Left kidney (tissue), 1 donor: ENCODE measurements at regions not wholly inside any gene's neighbourhood (a gene's known extent, or its start where the extent isn't known, plus 50 kb on each side); places are given as distances from the start of the nearest gene placed in this dataset.
A peak's percentile ranks its signal among the peaks of the same experiment; 100 is the strongest.
"Not testable (repeated sequence)": the region's sequence is repeated elsewhere in the genome, so short reads cannot be mapped to it uniquely, and the experiment has no call there.

Experiments
- DNase-seq: peaks from one replicate; pipeline ENCODE4 v3.0.0-alpha.2; 2013

DNA sequence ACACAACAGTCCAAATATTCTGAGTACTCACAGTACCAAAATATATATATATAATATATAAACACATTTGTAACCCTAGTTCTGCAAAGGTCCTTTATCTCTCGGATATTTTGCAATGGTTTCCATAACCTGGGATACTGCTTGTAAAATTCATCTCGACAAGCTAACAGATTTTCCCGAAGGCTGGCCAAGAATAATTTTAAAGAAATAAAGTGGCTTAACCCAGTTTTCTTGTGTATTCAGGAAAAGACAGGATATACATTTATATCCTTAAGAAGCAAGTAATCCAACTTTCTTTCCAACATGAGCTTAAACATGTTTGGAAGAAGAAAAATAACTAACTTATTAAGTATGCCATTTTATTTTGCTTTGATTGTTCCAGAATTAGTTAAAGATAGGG lies 348.7 kb upstream of the RUNX1 start:
- no peak for DNase-seq

DNA sequence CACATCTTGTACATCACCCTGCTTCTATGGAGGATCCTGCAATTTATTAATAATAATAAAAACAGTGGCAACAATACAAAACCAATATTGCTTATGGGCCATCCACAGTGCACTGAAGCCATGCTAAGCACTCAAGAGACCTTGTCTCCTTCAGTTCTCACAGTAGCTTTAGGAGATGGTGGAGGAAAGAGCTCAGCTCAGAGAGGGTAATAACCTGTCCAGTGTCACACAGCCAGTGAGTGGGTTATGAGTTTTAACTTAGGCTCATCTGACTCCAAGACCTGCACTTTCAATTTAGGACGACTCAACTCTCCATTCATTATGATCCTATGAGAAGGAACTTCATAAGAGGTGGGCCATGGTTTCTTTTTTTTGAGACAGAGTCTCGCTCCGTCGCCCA lies 347.6 kb upstream of the RUNX1 start:
- no peak for DNase-seq

DNA sequence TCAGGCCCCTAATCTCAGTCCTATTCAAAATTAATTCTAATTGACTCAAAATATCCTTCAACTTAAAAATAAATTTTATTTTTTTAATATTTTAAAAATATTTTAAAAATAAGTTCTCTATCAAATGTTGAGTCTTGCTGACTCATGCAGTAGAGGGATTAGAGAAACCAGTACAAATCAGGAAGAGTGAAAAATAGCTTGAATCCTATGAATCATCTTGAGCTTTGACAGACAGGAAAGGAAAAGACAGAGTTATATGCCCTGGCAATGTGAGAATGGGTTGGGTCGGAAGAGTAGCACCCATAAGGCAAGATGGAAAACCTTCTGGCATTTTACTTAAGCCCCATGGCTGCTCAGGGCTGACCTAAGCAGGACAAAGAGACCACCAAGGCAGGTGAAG lies 346.6 kb upstream of the RUNX1 start:
- DNase-seq: no peak

DNA sequence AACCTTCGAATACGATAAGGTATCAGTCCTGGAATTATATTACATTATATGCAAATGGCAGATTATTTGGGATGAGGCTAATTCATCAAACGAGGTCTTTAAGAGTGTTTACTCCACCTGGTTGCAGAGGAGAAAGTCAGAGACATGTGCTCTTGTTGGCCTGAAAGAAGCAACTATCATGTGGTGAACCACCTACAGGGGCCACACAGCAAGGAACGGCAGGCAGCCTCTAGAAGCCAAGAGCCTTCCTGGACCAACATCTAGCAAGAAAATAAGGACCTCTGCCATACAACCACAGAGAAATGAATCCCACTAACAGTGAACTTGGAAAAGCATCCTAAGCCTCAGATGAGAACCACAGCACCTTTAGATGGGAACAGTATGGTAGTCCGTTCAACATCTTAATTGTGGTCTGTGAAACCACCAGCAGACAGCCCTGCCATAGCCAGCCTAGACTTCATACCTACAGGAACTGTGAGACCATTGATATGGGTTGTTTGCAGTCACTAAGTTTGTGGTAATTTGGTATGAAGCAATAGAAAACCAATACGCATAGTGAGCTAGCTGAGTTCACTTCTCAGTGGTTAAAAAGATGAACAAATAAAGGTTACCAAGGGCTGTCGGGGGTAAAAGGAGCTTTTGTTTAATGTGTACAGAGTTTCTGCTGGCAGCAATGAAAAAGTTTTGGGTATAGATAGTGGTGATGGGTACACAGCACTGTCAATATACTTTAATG lies 345.7 kb upstream of the RUNX1 start:
- no peak for DNase-seq

DNA sequence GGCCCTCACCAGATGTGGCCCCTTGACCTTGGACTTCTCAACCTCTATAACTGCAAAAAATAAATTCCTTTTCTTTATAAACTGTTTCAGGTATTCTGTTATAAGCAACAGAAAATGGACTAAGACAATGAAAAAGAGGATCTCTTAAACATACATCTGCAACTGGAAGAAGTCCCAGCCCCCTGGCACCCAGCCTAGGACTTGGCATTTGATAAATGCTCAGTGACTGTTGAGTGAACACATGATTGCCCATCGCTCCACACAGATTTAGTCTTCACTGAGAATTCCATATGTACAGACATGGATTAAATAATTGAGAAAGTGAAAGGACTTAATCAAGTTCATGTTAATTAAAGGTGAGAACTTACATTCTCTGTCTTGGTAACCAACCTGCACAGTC lies 344.9 kb upstream of the RUNX1 start:
- DNase-seq: no peak

DNA sequence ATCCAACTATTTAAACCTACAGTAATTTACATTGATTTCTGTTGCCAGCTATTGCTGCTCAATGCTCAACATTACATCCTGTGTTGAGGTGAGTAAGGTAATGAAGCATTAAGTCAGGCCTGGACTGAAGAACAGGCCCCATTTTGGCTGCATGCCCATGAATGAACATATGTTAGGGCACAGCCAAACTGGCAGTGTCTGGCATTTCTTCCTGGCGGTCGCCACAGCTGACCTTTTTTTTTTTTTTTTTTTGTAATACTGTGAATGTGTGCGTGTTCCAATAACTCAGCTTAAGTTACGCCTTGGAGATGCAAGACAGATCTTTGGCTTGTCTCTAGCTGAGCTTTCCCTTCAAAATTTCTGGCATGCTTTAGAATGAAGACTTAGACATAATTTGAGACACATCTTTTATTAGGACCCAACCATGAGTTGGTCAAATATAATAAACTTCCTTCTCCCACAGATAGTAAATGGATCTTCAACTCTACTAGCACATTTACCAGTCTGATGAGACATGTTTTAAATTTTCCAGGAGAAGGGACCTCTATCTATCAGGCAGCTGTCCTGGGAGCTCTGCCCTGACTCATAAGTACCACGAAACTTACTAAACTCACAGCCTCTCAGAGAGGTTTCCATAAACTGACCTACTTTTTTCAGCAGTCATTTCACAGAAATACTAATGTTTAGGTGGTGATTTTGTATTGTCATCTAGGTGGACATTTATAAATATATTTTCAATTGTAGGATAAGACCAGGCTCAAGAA lies 341.1 kb upstream of the RUNX1 start:
- DNase-seq: peak; percentile 22

DNA sequence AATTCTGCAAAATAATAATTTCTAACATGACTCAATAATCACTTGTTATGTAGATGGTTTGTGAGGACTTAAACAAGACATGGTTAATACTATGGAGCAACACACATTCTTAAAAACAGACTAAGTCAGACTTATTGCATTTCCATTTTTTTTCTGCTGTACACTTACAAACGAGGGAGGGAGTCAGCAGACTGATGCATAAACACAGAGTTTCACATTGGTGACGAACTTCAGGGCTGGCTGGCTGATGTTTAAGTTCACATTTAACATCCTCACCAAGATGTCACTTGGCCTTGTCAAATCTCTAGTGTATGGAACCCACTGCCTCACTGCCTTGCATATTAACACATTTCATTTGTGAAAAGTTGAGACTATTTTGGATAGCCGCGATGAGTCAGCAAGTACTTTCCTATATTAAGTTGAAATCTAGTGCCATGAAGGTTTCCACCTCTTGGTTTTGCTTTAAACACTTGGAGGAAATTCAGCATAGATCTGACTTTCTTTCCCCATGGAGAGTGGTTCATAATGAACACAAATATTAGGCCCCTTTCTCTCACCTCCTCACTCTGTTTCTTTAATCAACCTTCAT lies 337.5 kb upstream of the RUNX1 start:
- no peak for DNase-seq

DNA sequence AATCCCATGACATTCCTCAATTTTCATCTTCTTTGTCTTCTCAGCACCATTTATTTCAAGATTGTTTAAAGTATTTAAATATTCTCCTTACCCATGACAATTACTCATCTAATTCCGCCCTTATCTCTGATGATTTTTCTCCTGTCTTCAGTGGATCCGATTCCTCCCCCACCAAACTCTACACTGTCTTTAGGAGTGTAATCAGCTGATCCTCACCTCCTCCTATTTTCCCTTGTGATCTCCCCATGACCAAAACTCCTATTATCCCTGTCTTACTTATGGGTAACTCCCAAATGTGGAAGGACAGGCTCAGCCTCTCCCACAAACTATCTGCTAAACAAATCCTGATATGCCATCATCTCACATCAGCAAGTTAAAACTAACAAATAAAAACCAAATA lies 335.3 kb upstream of the RUNX1 start:
- DNase-seq: no peak

DNA sequence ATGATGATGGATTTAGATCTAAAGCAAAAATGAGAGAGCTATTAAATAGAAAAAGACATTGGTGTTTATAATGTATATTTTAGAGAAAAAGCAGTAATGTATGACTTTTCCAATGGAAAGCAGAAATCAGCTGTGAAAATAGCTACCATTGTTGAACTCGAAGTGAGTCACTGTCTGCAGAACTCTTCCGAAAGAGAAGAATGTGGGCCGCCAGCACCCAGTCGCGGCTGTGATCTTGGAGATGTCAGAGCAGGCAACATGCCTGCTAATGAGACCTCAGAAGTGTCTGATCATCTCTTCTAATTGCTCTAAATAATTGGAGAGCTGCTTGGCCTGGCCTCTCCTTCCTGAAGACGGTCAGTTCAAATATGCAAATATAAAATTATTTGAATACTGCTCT lies 333.6 kb upstream of the RUNX1 start:
- DNase-seq: no peak

DNA sequence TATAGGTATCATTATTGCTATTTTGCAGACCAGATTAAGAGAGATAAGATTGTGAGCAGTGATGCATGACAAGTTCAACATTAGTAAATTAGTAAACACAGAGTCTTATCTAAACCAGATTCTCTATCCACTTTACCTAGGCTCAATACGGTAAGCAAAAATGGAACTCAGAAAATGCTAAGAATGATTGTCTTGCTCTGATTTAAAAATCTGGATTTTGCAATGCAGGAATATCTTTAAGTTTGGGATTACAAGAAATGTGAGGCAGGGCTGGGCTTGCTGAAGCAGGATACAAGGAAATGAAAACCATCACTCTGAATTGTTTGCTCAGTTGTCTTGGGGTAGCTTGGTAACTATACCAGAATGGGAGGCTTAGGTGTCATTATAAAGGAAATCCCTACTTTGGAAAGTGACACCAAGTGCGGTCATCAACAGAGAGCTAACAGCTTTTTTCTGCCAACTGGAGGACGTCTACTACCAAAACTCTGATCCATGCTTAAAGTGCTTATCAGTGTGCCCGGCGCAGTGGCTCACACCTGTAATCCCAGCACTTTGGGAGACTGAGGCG lies 332.7 kb upstream of the RUNX1 start:
- no peak for DNase-seq

DNA sequence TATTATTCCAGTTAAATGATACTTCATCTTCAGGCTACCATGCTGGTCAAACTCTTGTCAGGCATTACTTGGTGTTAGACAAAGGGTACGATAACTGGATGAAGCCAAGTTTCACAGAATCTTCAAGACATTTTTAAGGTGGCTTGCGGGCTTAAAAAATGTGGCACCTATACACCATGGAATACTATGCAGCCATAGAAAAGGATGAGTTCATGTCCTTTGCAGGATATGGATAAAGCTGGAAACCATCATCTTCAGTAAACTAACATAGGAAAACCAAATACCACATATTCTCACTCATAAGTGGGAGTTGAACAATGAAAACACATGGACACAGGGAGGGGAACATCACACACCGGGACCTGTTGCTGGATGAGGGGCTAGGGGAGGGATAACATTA lies 331.2 kb upstream of the RUNX1 start:
- not testable (repeated sequence) for DNase-seq

DNA sequence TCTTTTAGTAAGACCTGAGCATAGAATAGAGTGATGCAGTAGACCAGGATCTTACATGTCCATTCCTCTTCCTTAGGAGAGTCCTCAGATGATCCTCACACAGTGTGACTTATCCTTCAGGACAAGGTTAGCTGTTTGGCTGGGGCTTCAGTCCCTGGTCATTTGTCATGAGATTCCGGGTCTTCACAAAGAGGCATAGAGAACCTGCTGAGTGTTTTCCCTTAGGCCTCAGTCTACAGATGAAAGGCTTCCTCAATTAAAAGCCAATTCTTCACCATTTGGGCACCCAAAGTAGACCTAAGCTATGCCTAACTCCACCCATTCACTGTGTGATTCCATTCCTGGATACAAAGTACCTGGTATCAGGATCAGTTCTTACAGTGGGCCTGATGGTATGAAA lies 329.8 kb upstream of the RUNX1 start:
- no peak for DNase-seq

DNA sequence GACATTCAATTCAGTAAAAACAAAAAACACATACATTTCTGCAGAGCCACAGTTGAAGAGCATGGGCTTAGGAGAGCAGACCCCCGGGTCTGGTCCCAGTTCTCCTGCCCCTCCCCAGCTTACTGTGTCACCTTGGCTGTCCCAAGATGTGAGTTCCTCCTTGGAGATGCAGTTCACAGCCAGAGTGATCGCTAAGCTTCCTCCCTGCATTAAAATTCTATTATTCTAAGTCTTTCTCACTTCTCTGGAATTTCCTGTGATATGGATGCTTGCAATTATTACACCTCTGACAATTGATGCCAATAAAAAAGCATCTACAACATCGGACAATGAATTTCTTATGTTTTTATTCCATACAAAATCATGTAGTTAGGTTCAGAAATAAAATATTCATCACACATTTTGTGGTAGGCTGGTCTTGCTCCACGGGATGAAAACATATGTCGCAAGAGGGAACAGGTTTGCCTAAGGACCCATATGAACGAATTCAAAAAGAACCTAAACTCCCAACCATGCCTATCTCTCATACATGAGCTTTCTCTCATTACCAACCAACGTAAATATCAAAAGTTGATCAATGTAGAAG lies 328.5 kb upstream of the RUNX1 start:
- no peak for DNase-seq

DNA sequence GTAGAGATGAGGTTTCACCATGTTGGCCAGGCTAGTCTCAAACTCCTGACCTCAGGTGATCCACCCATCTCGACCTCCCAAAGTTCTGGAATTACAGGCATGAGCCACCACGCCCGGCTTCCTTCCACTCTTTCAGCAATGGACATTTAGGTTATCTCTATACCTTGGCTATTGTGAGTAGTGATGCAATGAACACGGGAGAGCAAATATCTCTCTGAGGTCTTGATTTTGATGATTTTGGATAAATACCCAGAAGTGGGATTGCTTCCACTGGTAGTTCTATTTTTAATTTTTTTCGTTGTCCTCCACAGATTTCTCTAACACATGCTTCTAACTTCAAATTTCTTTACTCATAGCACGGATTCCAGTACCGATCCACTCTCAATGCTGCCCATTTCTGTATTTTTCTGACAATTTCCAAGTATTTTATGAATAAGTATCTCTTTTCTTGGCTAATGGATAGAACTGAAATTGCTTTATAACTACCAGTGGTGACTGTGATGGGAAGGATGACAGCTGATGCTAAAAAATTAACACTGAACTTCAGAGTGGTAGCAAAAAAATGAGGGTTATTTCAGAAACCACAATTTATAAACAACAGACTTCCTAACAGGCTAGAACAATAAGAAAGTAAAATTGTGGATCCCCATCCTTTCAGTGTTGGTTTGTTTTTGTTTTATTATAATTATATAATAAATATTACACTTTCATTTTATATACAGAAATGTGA lies 327.5 kb upstream of the RUNX1 start:
- DNase-seq: no peak

DNA sequence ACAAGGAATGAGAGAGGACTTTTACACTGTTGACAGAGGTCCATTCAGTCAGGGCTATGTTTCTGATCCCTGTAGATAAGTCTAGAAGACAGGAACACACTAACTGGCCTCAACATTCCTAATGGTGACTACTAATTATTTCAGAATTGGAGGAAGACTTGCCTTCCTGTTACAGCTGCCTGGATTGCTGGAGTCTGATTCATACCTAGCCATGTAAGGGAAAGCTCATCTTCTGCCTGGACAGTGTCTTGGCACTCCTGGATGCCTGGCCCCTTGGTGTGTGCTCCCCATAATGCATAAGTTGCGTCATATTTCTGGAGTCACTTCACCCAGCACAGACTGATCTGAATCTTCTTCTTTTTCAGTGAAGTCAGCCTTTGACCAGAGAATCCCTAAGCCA lies 326.0 kb upstream of the RUNX1 start:
- DNase-seq: no peak

DNA sequence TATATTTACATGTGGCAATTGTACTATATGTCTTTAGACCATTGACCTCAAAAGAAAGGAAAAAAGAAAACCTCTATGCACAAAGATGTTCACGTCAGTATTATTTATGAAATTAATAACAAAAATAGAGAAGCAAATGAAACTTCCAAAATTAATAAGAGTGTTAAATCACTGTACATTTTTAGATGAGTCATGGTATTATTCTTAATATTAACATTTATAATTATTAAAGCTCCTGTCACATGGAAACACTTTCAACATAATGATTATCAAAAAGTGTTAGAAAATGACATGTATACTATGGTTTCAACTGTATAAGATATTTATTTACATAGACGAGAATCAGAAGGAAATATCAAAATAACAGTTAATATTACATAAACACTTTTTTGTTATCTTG lies 324.9 kb upstream of the RUNX1 start:
- no peak for DNase-seq

DNA sequence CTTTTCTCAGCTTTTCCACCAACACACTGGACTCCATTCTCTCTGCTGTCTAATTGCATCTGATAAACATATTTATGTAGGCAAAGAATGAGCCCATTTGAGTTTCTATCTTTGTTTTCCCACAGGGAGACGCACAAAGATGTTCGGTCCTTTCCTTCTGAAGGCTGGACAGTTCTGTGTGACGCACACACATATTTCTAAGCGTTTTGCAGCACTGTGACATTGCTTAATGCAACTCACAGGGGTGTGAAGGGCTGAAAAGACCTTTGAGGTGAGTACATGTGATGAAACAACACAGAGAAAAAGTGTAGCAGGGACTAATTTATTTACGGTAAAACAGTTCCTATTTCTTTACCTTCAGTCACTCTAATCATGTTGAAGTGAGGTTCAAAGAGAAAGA lies 323.1 kb upstream of the RUNX1 start:
- no peak for DNase-seq

DNA sequence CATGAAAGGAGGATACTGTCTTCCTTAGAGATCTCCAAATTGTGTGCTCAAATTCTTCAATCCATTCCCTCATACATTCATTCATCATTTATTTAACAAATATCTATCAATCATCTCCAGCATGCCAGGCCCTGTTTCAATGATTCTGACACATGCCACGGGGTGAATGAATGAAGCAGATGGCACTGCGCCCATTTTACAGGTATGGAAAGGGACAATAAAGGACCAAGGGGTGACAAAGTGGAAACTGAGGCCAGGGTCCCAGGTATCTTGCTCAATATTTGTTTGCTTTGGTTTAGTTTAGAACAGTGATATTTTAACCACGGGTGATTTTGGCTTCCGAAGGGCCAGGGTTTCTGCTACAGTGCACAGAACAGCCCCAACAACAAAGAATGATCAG lies 321.6 kb upstream of the RUNX1 start:
- DNase-seq: no peak

DNA sequence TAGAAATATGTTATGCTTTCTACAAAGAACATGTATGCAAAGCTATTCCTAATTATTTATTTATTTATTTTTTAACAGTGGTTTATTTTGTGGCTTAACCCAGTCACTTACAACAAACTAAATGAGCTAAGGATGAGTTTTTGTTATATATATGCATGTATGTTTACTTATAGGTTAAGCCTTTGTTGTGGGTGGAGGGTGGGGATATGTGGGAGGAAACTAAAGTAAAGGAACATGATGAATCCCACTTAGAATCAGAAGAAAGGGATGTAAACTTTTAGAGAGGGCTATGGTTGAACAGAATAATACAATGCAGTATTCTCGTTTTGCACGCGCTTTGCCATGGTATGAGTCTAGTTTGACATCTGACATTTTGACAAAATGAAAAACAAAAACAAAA lies 321.0 kb upstream of the RUNX1 start:
- DNase-seq: no peak

DNA sequence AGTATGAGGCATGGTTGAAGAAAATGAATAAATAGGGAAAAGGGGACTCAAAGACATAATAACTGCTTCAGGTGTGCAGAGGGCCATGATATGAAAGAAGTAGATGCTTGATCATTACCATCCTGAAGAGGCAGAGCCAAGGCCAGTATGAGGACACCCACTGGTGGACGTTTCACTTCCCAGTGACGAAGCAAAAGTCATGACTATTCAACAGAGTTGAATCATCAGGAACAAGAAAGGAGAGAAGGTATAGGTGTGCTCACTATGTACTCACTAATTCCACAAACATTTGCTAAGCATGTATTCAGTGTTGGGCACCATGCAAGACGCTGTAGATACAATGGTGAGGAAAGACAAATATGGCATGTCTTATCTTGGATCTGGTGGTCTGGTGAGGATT lies 319.2 kb upstream of the RUNX1 start:
- no peak for DNase-seq

DNA sequence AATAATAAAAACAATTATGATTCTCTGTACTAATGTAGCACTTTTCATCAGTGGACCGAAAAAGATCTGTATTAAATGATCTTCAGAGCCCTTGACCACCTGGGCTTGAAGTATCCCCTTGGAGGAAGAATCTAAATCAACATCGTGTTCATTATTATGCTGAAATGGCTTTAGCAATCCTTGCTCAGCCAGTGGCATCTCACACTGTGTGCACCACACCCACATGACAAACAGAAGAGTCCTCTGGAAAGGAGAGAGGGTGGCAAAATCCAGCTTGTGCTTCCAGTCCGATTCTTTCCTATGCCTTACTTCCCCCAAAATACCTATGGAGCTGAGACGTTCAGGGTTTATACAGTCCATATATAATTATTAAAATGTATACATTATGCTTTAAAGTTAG lies 318.5 kb upstream of the RUNX1 start:
- DNase-seq: no peak

DNA sequence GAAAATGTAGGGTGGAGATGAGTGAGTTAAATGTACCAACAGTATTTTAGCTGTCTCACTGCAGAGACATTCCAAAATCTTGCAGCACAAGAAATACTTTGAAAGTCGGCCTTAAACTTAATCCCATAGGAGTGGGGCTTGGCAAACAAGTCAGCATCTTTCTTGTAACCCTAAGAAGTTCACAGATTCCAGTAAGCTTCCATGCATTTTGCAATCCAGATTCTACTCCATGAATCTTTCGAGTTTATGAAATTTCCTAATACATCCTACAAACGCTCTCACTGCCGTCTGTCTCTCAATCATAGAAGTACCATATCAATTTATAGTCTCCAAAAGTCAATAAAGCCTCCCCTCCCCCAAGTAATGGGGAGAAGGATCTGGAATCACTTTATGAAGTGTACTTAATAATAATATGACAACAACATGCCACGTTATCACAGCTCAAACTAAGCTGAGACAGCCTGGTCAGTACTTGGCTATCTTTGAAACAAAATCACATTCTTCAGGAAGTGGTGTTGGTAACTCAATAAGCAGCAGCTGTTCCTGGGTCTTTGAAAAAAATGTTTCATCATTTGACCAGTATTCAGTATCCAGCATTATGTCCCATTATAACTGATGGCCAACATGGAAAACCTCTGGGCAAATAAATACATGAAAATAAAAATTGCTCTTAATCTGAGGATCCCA lies 317.4 kb upstream of the RUNX1 start:
- DNase-seq: no peak
